Natural killer cell (primary cell): ENCODE measurements at regions not wholly inside any gene's neighbourhood (a gene's known extent, or its start where the extent isn't known, plus 50 kb on each side); places are given as distances from the start of the nearest gene placed in this dataset.

Experiments
- ATAC-seq, 3 donors: fragments of 150-1000 bp in 2 of 3; fragments of 200-7000 bp in 1 of 3; cut with Tn5 transposase; 1 replicate in 1 of 3; 2 replicates in 2 of 3; pipeline ENCODE4 v1.10.0; 2021; ENCODE audit warnings: mild to moderate bottlenecking in 2 of 3, moderate library complexity in 2 of 3
- DNase-seq, 2 donors: peaks; one replicate each; pipeline versions ENCODE4 v3.0.0 to v3.0.0-alpha.2; 2013 to 2021; ENCODE audit warnings: mixed read lengths in 1 of 2
- H3K27ac ChIP-seq: one replicate; pipeline ENCODE4 v1.5.1; 2013; ENCODE audit warnings: mild to moderate bottlenecking, low read length
- H3K27me3 ChIP-seq: one replicate; pipeline ENCODE4 v1.6.1; 2013; ENCODE audit warnings: low read length; ENCODE audit not compliant: control insufficient read depth, insufficient read depth
- H3K36me3 ChIP-seq: one replicate; pipeline ENCODE4 v1.6.1; 2013; ENCODE audit warnings: low read length; ENCODE audit not compliant: control insufficient read depth, insufficient read depth
- H3K4me1 ChIP-seq: one replicate; pipeline ENCODE4 v1.6.1; 2013; ENCODE audit warnings: low read length; ENCODE audit not compliant: control insufficient read depth, insufficient read depth
- H3K4me3 ChIP-seq: one replicate; pipeline ENCODE4 v1.5.1; 2013; ENCODE audit warnings: low read length
- H3K9me3 ChIP-seq: one replicate; pipeline ENCODE4 v1.6.1; 2013; ENCODE audit warnings: low read length; ENCODE audit not compliant: control insufficient read depth, insufficient read depth
- H3K27ac Mint-ChIP-seq, 2 donors: one replicate each; pipeline ENCODE4 v1.8.0; 2022; ENCODE audit warnings: mild to moderate bottlenecking in 2 of 2, mixed read lengths in 2 of 2, moderate library complexity in 1 of 2
- H3K27me3 Mint-ChIP-seq, 2 donors: one replicate each; pipeline ENCODE4 v1.8.0; 2022; ENCODE audit warnings: low read depth in 2 of 2, mixed read lengths in 2 of 2
- H3K36me3 Mint-ChIP-seq: one replicate; pipeline ENCODE4 v1.8.0; 2022; ENCODE audit warnings: mixed read lengths
- H3K4me1 Mint-ChIP-seq, 2 donors: one replicate each; pipeline ENCODE4 v1.8.0; 2022; ENCODE audit warnings: mixed read lengths in 2 of 2
- H3K4me3 Mint-ChIP-seq: one replicate; pipeline ENCODE4 v1.8.0; 2022; ENCODE audit warnings: mild to moderate bottlenecking, moderate library complexity, mixed read lengths
- H3K9me3 Mint-ChIP-seq, 2 donors: one replicate each; pipeline ENCODE4 v1.8.0; 2022; ENCODE audit warnings: mixed read lengths in 2 of 2
- CTCF ChIP-seq: fragments of 200-600 bp; IDR thresholded peaks from one replicate; pipeline ENCODE4 v1.8.0; 2022; ENCODE audit warnings: antibody characterized with exemption
- WGBS: methylation state at CpG from one replicate; pipeline ENCODE4 v1.1.7; 2013; ENCODE audit warnings: missing lambda C conversion rate; ENCODE audit not compliant: insufficient coverage; 5-methylcytosine and 5-hydroxymethylcytosine counted together
- intact Hi-C: fragments of 100-400 bp; cut with micrococcal nuclease; formaldehyde crosslinking; loops from one replicate; pipeline ENCODE4 v1.14.2; 2022

- no peak for TF ChIP-seq CTCF
- ATAC-seq (no peak), DNase-seq (no peak)
- no peaks in the 10 kb centered on the region for H3K36me3 Mint-ChIP-seq
- H3K4me3 ChIP-seq, result no peak overlapping the region
- intact Hi-C loops, result no loop called here
- no peaks in the 10 kb centered on the region for H3K36me3 ChIP-seq
- H3K27me3 Mint-ChIP-seq, result peaks cover 0 to 3% of the 10 kb centered on the region in 2 donors
- H3K4me3 Mint-ChIP-seq, result no peak overlapping the region
- no peaks in the 10 kb centered on the region for H3K4me1 Mint-ChIP-seq
- H3K9me3 ChIP-seq, result no peaks in the 10 kb centered on the region
- H3K27ac Mint-ChIP-seq, result no peak overlapping the region
- no peaks in the 10 kb centered on the region for H3K4me1 ChIP-seq
- no peak overlapping the region for H3K27ac ChIP-seq
- peaks cover 0 to 3% of the 10 kb centered on the region in 2 donors for H3K9me3 Mint-ChIP-seq
- H3K27me3 ChIP-seq, result no peaks in the 10 kb centered on the region
- 48% methylated on average over 1 of the region's 1 CpG for WGBS
Observed at GRCh38 chr2:118641711-118642110, 205.7 kb downstream of the EN1 start.

DNA sequence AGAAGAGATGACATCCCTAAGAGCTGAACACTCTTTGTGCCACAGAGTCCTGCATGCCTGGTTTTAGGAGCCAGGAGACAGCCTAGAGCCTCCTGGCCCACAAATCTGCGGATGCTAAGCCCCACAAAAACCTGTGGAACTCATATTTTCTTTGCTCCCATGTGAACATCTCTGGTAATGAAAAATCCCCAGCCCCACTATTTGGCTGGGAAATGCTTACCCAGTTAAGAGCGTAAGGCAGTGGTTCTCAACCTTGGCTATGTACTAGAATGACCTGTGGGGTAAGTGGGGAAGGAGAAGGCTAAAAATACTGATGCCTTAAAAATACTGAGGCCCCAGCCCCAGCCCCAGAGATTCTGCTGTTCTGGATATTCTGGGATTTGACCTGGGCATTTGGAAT is 208.1 kb downstream of the EN1 start:
- no peaks in the 10 kb centered on the region for H3K36me3 Mint-ChIP-seq
- Histone ChIP-seq H3K4me3 (no peak overlapping the region), H3K27me3 (no peaks in the 10 kb centered on the region), H3K9me3 (no peaks in the 10 kb centered on the region), H3K27ac (no peak overlapping the region), H3K4me1 (no peaks in the 10 kb centered on the region), H3K36me3 (no peaks in the 10 kb centered on the region)
- intact Hi-C loops, result no loop called here
- no peak overlapping the region for H3K4me3 Mint-ChIP-seq
- DNase-seq (no peak), ATAC-seq (no peak)
- peaks cover 2 to 5% of the 10 kb centered on the region in 2 donors for H3K9me3 Mint-ChIP-seq
- TF ChIP-seq CTCF, result no peak
- no peaks in the 10 kb centered on the region for H3K4me1 Mint-ChIP-seq
- 64% methylated on average over 2 of the region's 2 CpGs for WGBS
- peaks cover 0 to 3% of the 10 kb centered on the region in 2 donors for H3K27me3 Mint-ChIP-seq
- H3K27ac Mint-ChIP-seq, result no peak overlapping the region

DNA sequence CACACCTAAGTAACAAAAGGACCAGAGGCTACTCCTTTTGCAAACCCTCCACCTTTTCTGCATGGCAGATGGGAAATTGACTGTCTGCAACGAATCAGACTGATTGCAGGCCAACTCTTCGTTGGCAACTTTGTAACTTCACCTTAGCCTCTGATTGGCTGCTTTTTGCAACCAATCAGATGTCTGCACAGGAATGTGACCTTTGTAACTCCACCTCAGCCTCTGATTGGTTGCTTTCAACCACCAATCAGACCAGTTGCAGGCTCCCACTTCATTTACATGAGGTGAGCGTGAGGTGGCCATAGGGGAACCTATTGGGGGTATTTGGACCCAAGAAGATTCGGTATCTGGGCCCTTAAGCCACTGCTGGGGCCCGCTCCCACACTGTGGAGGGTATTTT is 209.0 kb downstream of the EN1 start:
- ATAC-seq (no peak), DNase-seq (no peak)
- Mint-ChIP-seq H3K9me3 (peaks cover 2 to 5% of the 10 kb centered on the region in 2 donors), H3K36me3 (no peaks in the 10 kb centered on the region), H3K4me3 (no peak overlapping the region), H3K27ac (no peak overlapping the region), H3K27me3 (peaks cover 0 to 3% of the 10 kb centered on the region in 2 donors), H3K4me1 (no peaks in the 10 kb centered on the region)
- no peaks in the 10 kb centered on the region for H3K36me3 ChIP-seq
- no peaks in the 10 kb centered on the region for H3K4me1 ChIP-seq
- H3K27me3 ChIP-seq, result no peaks in the 10 kb centered on the region
- TF ChIP-seq CTCF, result no peak
- H3K27ac ChIP-seq, result no peak overlapping the region
- H3K4me3 ChIP-seq, result no peak overlapping the region
- intact Hi-C loops, result no loop called here
- no peaks in the 10 kb centered on the region for H3K9me3 ChIP-seq
- WGBS, result 66% methylated on average over 5 of the region's 5 CpGs

DNA sequence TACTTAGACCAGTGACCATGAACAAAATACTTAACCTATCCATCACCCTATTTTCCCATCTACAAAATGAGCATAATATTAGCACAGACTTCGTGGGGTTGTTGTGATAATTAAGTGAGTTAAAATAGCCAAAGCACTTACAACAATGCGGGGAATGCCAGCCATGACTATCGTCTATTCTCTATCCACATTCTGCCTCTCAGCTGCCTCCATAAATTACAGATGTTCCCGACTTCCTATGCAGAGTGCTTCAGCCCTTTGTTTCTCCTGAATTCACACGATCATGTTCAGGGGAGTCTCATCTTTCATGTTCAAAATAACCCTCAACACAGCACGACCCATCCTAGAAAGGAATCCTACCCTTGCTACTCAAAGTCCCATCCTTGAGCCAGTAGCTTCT is 211.6 kb downstream of the EN1 start:
- Histone ChIP-seq H3K27ac (no peak overlapping the region), H3K4me1 (no peaks in the 10 kb centered on the region), H3K27me3 (no peaks in the 10 kb centered on the region), H3K36me3 (no peaks in the 10 kb centered on the region), H3K9me3 (no peaks in the 10 kb centered on the region), H3K4me3 (no peak overlapping the region)
- Mint-ChIP-seq H3K9me3 (peaks cover 2 to 5% of the 10 kb centered on the region in 2 donors), H3K36me3 (no peaks in the 10 kb centered on the region), H3K4me1 (no peaks in the 10 kb centered on the region), H3K27ac (no peak overlapping the region), H3K4me3 (no peak overlapping the region), H3K27me3 (peaks cover 0 to 2% of the 10 kb centered on the region in 2 donors)
- no peak for ATAC-seq
- DNase-seq, result no peak
- WGBS, result 40% methylated on average over 5 of the region's 6 CpGs
- intact Hi-C loops, result no loop called here
- TF ChIP-seq CTCF, result no peak
